DOHH2 (cell line): ENCODE measurements at regions not wholly inside any gene's neighbourhood (a gene's known extent, or its start where the extent isn't known, plus 50 kb on each side); places are given as distances from the start of the nearest gene placed in this dataset.

ENCODE experiments used
- H3F3A ChIP-seq: fragments of 200-600 bp; sonication (generic), shearing (Covaris generic); 2 replicates; pipeline ENCODE4 v1.6.0; 2016; ENCODE audit warnings: antibody characterized with exemption, mild to moderate bottlenecking; ENCODE audit not compliant: control insufficient read depth, insufficient read depth
- H3K27ac ChIP-seq: fragments of 200-600 bp; sonication (generic); 2 replicates; pipeline ENCODE4 v1.5.1; 2014; ENCODE audit warnings: low read depth, mild to moderate bottlenecking, low read length, moderate library complexity
- H3K27me3 ChIP-seq: fragments of 200-600 bp; sonication (generic); 2 replicates; pipeline ENCODE4 v1.6.1; 2014; ENCODE audit warnings: mild to moderate bottlenecking, low read length, mixed read lengths; ENCODE audit not compliant: control insufficient read depth
- H3K36me3 ChIP-seq: fragments of 200-600 bp; sonication (generic); 2 replicates; pipeline ENCODE4 v1.6.1; 2014; ENCODE audit warnings: mild to moderate bottlenecking, low read length, moderate library complexity, mixed read lengths; ENCODE audit not compliant: control insufficient read depth
- H3K4me1 ChIP-seq: fragments of 200-600 bp; sonication (generic); 2 replicates; pipeline ENCODE4 v1.6.1; 2014; ENCODE audit warnings: mild to moderate bottlenecking, low read length, mixed read lengths; ENCODE audit not compliant: control insufficient read depth
- H3K4me2 ChIP-seq: fragments of 200-600 bp; sonication (generic); 2 replicates; pipeline ENCODE4 v1.6.0; 2014; ENCODE audit warnings: mild to moderate bottlenecking, low read length, moderate library complexity
- H3K4me3 ChIP-seq: fragments of 200-600 bp; sonication (generic); 2 replicates; pipeline ENCODE4 v1.5.1; 2014; ENCODE audit warnings: mild to moderate bottlenecking, low read length, mixed read lengths
- H3K79me2 ChIP-seq: fragments of 200-600 bp; sonication (generic); 2 replicates; pipeline ENCODE4 v1.6.1; 2014; ENCODE audit warnings: mild to moderate bottlenecking, low read length, mixed read lengths; ENCODE audit not compliant: control insufficient read depth
- H3K9me2 ChIP-seq: fragments of 200-600 bp; sonication (generic); replicated peaks from 2 replicates; pipeline ENCODE4 v1.6.1; 2014; ENCODE audit warnings: mild to moderate bottlenecking, low read length, mixed read lengths; ENCODE audit not compliant: control insufficient read depth
- H3K9me3 ChIP-seq: fragments of 200-600 bp; sonication (generic); 2 replicates; pipeline ENCODE4 v1.6.1; 2014; ENCODE audit warnings: antibody characterized with exemption, low read length, mixed read lengths; ENCODE audit not compliant: control insufficient read depth, insufficient read depth
- H4K20me1 ChIP-seq: fragments of 200-600 bp; sonication (generic); 2 replicates; pipeline ENCODE4 v1.6.0; 2014; ENCODE audit warnings: low read depth, mild to moderate bottlenecking, antibody characterized with exemption, low read length, moderate library complexity; ENCODE audit not compliant: control insufficient read depth, insufficient read depth
- CTCF ChIP-seq: fragments of 200-600 bp; sonication (generic); IDR thresholded peaks from one replicate; pipeline ENCODE4 v1.5.1; 2014; ENCODE audit warnings: antibody characterized with exemption, mild to moderate bottlenecking, low read depth, low read length; ENCODE audit not compliant: poor library complexity, severe bottlenecking
- EZH2phosphoT487 ChIP-seq: fragments of 200-600 bp; sonication (generic); IDR thresholded peaks from 2 replicates; pipeline ENCODE4 v1.6.1; 2017; ENCODE audit warnings: borderline replicate concordance, mild to moderate bottlenecking, antibody characterized with exemption, low read length, moderate library complexity, mixed read lengths

GRCh38 chr15:62821384-62822131 is 221.0 kb upstream of the TPM1 start:
- Histone ChIP-seq H3K36me3 (no peaks in the 10 kb centered on the region), H3K9me3 (no peaks in the 10 kb centered on the region), H3K4me1 (no peaks in the 10 kb centered on the region), H3K27ac (no peak overlapping the region), H3K4me2 (no peak overlapping the region), H3F3A (no peaks in the 10 kb centered on the region), H3K9me2 (no peaks in the 10 kb centered on the region), H4K20me1 (no peaks in the 10 kb centered on the region), H3K79me2 (no peaks in the 10 kb centered on the region), H3K27me3 (peaks cover 13% of the 10 kb centered on the region), H3K4me3 (no peak overlapping the region)
- TF ChIP-seq CTCF (no peak), EZH2phosphoT487 (no peak)

- no peaks in the 10 kb centered on the region for H3K4me1 ChIP-seq
- no peak overlapping the region for H3K27ac ChIP-seq
- no peak overlapping the region for H3K4me3 ChIP-seq
- no peaks in the 10 kb centered on the region for H3K9me2 ChIP-seq
- H3K4me2 ChIP-seq, result no peak overlapping the region
- H3K36me3 ChIP-seq, result no peaks in the 10 kb centered on the region
- no peak for TF ChIP-seq EZH2phosphoT487
- TF ChIP-seq CTCF, result no peak
- H3F3A ChIP-seq, result no peaks in the 10 kb centered on the region
- H4K20me1 ChIP-seq, result no peaks in the 10 kb centered on the region
- peaks cover 12% of the 10 kb centered on the region for H3K27me3 ChIP-seq
- H3K9me3 ChIP-seq, result no peaks in the 10 kb centered on the region
- H3K79me2 ChIP-seq, result no peaks in the 10 kb centered on the region
These were observed 220.3 kb upstream of the TPM1 start for GRCh38 chr15:62822228-62822627.

DNA sequence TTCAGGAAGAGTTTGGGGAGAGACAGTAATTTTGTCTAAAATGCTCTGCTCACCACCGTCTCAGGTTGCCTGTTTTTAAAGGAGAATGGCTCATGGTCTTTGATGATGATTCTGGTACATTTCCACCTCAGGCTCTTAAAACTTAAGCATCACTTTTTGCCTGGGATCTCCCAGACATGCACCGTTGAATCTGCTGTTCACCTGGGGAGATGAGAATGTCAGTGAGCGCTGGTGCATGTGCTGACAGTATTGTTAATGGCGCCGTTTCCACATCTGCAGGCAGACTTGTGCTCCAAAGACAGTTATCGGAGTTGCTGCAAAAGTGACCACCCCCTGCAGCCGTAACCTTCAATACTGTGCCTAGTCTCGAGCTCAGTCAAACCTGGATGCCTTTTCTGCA is 219.0 kb upstream of the TPM1 start:
- Histone ChIP-seq H3K4me1 (no peaks in the 10 kb centered on the region), H4K20me1 (no peaks in the 10 kb centered on the region)
- no peak for TF ChIP-seq EZH2phosphoT487
- TF ChIP-seq CTCF, result no peak

More for the DNA sequence above, 219.0 kb upstream of the TPM1 start:
- Histone ChIP-seq H3K79me2 (no peaks in the 10 kb centered on the region), H3K36me3 (no peaks in the 10 kb centered on the region), H3K27ac (no peak overlapping the region), H3K9me3 (no peaks in the 10 kb centered on the region), H3F3A (no peaks in the 10 kb centered on the region), H3K4me3 (no peak overlapping the region), H3K27me3 (peaks cover 12% of the 10 kb centered on the region), H3K4me2 (no peak overlapping the region), H3K9me2 (no peaks in the 10 kb centered on the region)
